ENCODE measurements at regions not wholly inside any gene's neighbourhood (a gene's known extent, or its start where the extent isn't known, plus 50 kb on each side); places are given as distances from the start of the nearest gene placed in this dataset.
A peak's percentile ranks its signal among the peaks of the same experiment; 100 is the strongest.

DNA sequence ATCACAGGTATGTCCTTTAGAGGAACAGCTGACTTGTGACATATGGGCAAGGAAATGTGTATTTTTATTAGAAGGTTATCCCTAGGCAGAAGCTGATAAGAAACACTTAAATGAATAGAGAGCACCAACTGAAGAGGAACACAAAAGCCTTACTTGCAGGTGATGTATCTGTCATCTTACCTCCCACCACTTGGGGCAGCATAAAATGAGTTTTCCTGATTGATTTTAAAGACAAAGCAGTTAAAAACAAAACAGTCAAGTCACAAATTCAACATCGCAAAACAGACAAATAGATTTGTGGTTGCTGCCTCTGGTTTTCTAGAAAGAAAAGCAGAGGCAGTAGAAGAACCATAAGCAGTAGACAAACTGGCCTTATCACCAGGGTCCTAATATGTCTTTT lies 302.4 kb upstream of the ZNF462 start:
- Histone ChIP-seq H4K91ac (ENCODE audit: insufficient read length, low read depth, low read length) (no peak overlapping the region), H3K79me1 (ENCODE audit: insufficient read depth, low read depth, low read length, poor library complexity, severe bottlenecking) (no peaks in the 10 kb centered on the region), H3K4ac (ENCODE audit: low read depth, low read length) (no peak overlapping the region), H3K4me2 (ENCODE audit: insufficient read depth, insufficient read length, low read length) (no peak overlapping the region), H3K4me1 (ENCODE audit: insufficient read depth, low read length) (no peaks in the 10 kb centered on the region), H2AK5ac (ENCODE audit: insufficient read length, low read length) (no peak overlapping the region), H3K14ac (ENCODE audit: insufficient read depth, low read length) (no peak overlapping the region), H2BK20ac (ENCODE audit: low read depth, low read length, poor library complexity, severe bottlenecking) (no peak overlapping the region), H2AFZ (ENCODE audit: low read length) (no peak overlapping the region), H2BK120ac (ENCODE audit: low read depth, low read length, poor library complexity, severe bottlenecking) (no peak overlapping the region), H3K79me2 (ENCODE audit: insufficient read depth, low read length) (no peaks in the 10 kb centered on the region), H2BK5ac (ENCODE audit: insufficient read length, low read length) (no peak overlapping the region), H3K9ac (ENCODE audit: extremely low read depth, insufficient read length, low read length) (no peak overlapping the region), H4K20me1 (ENCODE audit: control insufficient read depth, insufficient read depth, insufficient read length) (no peaks in the 10 kb centered on the region), H3K27ac (ENCODE audit: insufficient read length, low read depth, low read length) (no peak overlapping the region), H3T11ph (ENCODE audit: low read length) (no peak overlapping the region), H4K5ac (ENCODE audit: insufficient read length, low read depth, low read length) (no peak overlapping the region), H3K56ac (ENCODE audit: insufficient read length, low read depth, low read length) (no peak overlapping the region), H3K23ac (ENCODE audit: insufficient read length, low read depth, low read length) (no peak overlapping the region), H2BK15ac (ENCODE audit: low read depth, low read length) (no peak overlapping the region), H3K23me2 (ENCODE audit: insufficient read length, low read depth, low read length, poor library complexity, severe bottlenecking) (no peaks in the 10 kb centered on the region), H2BK12ac (ENCODE audit: insufficient read length, low read depth, low read length) (no peak overlapping the region), H3K9me3 (ENCODE audit: control insufficient read depth, low read depth, low read length) (no peaks in the 10 kb centered on the region), H4K8ac (replicated peaks; ENCODE audit: insufficient read length, low read depth, low read length) (no peak overlapping the region), H3K27me3 (ENCODE audit: insufficient read depth, low read length) (no peaks in the 10 kb centered on the region), H3K18ac (ENCODE audit: insufficient read length, low read depth, low read length) (no peak overlapping the region)
- Mint-ChIP-seq H3K27me3 (ENCODE audit: low read depth) (no peaks in the 10 kb centered on the region), H3K27ac (no peak overlapping the region), H3K9me3 (no peaks in the 10 kb centered on the region), H3K4me3 (no peak overlapping the region), H3K4me1 (peaks cover 3 to 4% of the 10 kb centered on the region in 2 experiments; a peak in 2 of 4 replicates), H3K36me3 (ENCODE audit: insufficient read depth in 1 of 3, low read depth in 3 of 3) (no peaks in the 10 kb centered on the region)
- no CpG with 5 or more reads among the region's 1 CpG for WGBS (ENCODE audit: extremely low coverage, insufficient read length, low lambda C conversion rate)
- TF ChIP-seq, protein P1, sequence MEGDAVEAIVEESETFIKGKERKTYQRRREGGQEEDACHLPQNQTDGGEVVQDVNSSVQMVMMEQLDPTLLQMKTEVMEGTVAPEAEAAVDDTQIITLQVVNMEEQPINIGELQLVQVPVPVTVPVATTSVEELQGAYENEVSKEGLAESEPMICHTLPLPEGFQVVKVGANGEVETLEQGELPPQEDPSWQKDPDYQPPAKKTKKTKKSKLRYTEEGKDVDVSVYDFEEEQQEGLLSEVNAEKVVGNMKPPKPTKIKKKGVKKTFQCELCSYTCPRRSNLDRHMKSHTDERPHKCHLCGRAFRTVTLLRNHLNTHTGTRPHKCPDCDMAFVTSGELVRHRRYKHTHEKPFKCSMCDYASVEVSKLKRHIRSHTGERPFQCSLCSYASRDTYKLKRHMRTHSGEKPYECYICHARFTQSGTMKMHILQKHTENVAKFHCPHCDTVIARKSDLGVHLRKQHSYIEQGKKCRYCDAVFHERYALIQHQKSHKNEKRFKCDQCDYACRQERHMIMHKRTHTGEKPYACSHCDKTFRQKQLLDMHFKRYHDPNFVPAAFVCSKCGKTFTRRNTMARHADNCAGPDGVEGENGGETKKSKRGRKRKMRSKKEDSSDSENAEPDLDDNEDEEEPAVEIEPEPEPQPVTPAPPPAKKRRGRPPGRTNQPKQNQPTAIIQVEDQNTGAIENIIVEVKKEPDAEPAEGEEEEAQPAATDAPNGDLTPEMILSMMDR (conservative IDR thresholded peaks at IDR 0.05), result peak; percentile 67
- DNase-seq, result no peak

Data from H9 (cell line).